Upper lobe of left lung (tissue), 6 donors: ENCODE measurements at regions not wholly inside any gene's neighbourhood (a gene's known extent, or its start where the extent isn't known, plus 50 kb on each side); places are given as distances from the start of the nearest gene placed in this dataset.

ENCODE experiments used
- ATAC-seq, 2 donors: fragments of 200-7000 bp; cut with Tn5 transposase; one replicate each; pipeline ENCODE4 v1.9.1; 2022; ENCODE audit warnings: mild to moderate bottlenecking in 2 of 2, moderate library complexity in 2 of 2; ENCODE audit not compliant: low FRiP score in 2 of 2
- DNase-seq, 2 donors: peaks; one replicate each; pipeline ENCODE4 v3.0.0-alpha.2; 2019 to 2020
- H3K27ac ChIP-seq, 4 donors: fragments of 200-600 bp; sonication (generic); one replicate each; pipeline ENCODE4 v1.5.1; 2016 to 2019
- H3K27me3 ChIP-seq, 4 donors: fragments of 200-600 bp; sonication (generic); one replicate each; pipeline ENCODE4 v1.5.1; 2017 to 2019
- H3K36me3 ChIP-seq, 4 donors: fragments of 200-600 bp; sonication (generic); one replicate each; pipeline ENCODE4 v1.5.1; 2016 to 2019
- H3K4me1 ChIP-seq, 4 donors: fragments of 200-600 bp; sonication (generic); one replicate each; pipeline ENCODE4 v1.5.1; 2018 to 2019
- H3K4me3 ChIP-seq, 4 donors: fragments of 200-600 bp; sonication (generic); one replicate each; pipeline ENCODE4 v1.5.1; 2017 to 2019; ENCODE audit warnings: mild to moderate bottlenecking in 2 of 4, moderate library complexity in 1 of 4
- H3K9me3 ChIP-seq, 4 donors: fragments of 200-600 bp; sonication (generic); one replicate each; pipeline ENCODE4 v1.5.1; 2018 to 2019
- EP300 ChIP-seq, 4 donors: sonication (generic); formaldehyde crosslinking; IDR thresholded peaks; one replicate each; pipeline ENCODE4 v1.5.1; 2017; ENCODE audit warnings: antibody characterized with exemption in 4 of 4, control low read depth in 2 of 4
- POLR2A ChIP-seq, 4 donors: fragments of 450-650 bp; IDR thresholded peaks; one replicate each; pipeline ENCODE4 v1.5.1; 2016 to 2017; ENCODE audit warnings: antibody characterized with exemption in 4 of 4, mild to moderate bottlenecking in 2 of 4
- POLR2AphosphoS5 ChIP-seq, 2 donors: sonication (generic); formaldehyde crosslinking; IDR thresholded peaks; one replicate each; pipeline ENCODE4 v1.5.1; 2017; ENCODE audit warnings: antibody characterized with exemption in 2 of 2
- WGBS, 2 donors: methylation state at CpG; one replicate each; pipeline ENCODE4 v1.1.5; 2017 to 2018; 5-methylcytosine and 5-hydroxymethylcytosine counted together
- TF ChIP-seq, protein P1 (sequence below), 6 experiments: fragments of 450-650 bp in 4 of 6; fragments of 200-600 bp in 2 of 6; sonication (generic) in 2 of 6; IDR thresholded peaks; one replicate each; pipeline ENCODE4 v1.5.1; 2016 to 2019; ENCODE audit warnings: antibody characterized with exemption in 6 of 6
- donor health status: DM: no; HTN: no; CAD: no; lungs with moderate emphysema.
- donor health status: DM: no; HTN: yes; CAD: no; lungs with severe emphysema.

DNA sequence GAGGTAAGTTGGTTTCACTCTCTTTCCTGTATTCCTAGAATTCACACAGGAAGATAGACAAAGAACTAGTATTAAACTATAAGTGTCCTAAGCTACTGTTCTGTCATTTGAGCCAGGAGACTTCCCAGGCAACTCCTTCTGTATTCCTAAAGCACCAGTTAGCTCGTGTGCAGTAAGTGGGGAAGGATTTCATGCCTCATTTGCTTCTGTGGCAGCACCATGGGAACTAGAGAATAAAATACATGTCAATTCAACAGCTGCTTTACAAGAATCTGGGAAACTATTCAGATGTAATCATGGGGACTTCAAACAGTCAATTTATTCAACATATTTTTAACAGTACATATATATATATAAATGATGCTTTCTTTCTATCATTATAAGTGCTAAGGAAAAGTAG is 762.3 kb downstream of the PRELID2 start:
- ATAC-seq = no peak
- Histone ChIP-seq H3K27ac (no peak overlapping the region), H3K27me3 (no peaks in the 10 kb centered on the region), H3K4me1 (no peaks in the 10 kb centered on the region), H3K36me3 (no peaks in the 10 kb centered on the region), H3K4me3 (no peak overlapping the region), H3K9me3 (no peaks in the 10 kb centered on the region)
- DNase-seq = no peak
- TF ChIP-seq POLR2A (IDR thresholded peaks at IDR 0.05) (no peak), POLR2AphosphoS5 (IDR thresholded peaks at IDR 0.05) (no peak)
- 27 to 28% methylated on average over 1 of the region's 1 CpG for WGBS, 2 donors

DNA sequence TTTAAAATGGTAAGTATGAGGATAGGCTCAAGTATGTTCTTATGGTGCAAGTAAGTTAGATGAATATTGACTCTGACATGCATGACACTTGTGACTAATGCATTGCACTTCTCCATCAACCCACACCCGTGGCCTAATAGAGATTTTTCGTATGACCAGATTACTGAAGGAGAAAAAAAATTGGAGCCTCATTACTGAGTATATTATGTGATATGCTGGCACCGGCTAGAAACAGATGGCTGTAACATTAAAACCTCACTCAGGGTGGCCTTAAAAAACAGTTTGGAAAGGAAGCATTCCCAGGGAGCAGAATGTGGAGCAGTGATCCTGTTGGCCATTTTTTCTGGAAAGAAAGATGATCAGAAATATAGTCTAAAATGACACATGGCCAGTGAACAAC is 766.4 kb downstream of the PRELID2 start:
- no peak for TF ChIP-seq POLR2AphosphoS5 (IDR thresholded peaks at IDR 0.05)
- TF ChIP-seq EP300 (IDR thresholded peaks at IDR 0.05) = no peak
- no peak for TF ChIP-seq POLR2A (IDR thresholded peaks at IDR 0.05)
- TF ChIP-seq, protein P1, sequence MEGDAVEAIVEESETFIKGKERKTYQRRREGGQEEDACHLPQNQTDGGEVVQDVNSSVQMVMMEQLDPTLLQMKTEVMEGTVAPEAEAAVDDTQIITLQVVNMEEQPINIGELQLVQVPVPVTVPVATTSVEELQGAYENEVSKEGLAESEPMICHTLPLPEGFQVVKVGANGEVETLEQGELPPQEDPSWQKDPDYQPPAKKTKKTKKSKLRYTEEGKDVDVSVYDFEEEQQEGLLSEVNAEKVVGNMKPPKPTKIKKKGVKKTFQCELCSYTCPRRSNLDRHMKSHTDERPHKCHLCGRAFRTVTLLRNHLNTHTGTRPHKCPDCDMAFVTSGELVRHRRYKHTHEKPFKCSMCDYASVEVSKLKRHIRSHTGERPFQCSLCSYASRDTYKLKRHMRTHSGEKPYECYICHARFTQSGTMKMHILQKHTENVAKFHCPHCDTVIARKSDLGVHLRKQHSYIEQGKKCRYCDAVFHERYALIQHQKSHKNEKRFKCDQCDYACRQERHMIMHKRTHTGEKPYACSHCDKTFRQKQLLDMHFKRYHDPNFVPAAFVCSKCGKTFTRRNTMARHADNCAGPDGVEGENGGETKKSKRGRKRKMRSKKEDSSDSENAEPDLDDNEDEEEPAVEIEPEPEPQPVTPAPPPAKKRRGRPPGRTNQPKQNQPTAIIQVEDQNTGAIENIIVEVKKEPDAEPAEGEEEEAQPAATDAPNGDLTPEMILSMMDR (IDR thresholded peaks at IDR 0.05) = no peak
- 72 to 76% methylated on average over 3 of the region's 3 CpGs for WGBS, 2 donors

DNA sequence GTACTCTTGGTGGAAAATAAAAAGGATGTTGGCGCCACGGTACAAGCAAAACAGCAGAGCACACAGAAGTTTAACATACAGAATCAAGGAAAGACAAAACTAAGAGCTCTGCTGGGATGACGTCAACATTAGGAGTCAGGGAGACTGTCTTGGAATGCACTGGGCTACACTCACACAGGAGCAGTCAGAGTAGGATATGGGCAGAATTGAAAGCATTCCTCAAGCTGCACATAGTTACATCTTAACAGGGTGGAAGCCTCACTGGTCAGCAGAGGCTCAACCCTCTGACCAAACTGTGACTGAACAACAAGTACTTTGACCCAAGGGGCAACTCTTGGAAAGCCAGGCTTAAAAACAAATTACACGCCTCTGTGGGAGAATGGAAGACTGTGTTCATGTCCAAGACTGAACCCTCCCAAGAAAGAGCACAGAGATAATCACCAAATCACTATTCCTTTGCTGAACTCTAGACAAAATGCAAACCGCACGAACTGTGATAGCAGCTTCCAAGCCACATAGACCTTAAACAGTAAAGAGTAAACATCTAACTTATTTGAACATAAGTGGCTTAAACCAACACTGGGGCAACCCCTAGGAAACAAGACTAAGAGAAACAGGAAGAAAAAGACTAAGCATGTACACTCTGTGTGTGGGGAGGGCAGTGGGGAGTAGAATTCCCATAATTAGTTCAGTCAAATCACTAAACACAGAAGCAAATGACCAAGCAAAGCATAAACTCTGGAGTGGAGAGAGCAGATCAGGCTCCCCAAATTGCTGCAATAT is 772.7 kb downstream of the PRELID2 start:
- Histone ChIP-seq H3K4me1 (no peaks in the 10 kb centered on the region), H3K9me3 (no peaks in the 10 kb centered on the region), H3K27ac (no peak overlapping the region), H3K4me3 (no peak overlapping the region), H3K27me3 (no peaks in the 10 kb centered on the region), H3K36me3 (no peaks in the 10 kb centered on the region)
- DNase-seq = no peak
- WGBS, 2 donors = 77 to 80% methylated on average over 6 of the region's 6 CpGs
- no peak for ATAC-seq
- no peak for TF ChIP-seq EP300 (IDR thresholded peaks at IDR 0.05)
- TF ChIP-seq POLR2A (IDR thresholded peaks at IDR 0.05) = no peak
- no peak for TF ChIP-seq POLR2AphosphoS5 (IDR thresholded peaks at IDR 0.05)
- TF ChIP-seq, protein P1 (IDR thresholded peaks at IDR 0.05) = no peak

More for the DNA sequence above, 766.4 kb downstream of the PRELID2 start:
- no peak overlapping the region for H3K4me3 ChIP-seq
- H3K27me3 ChIP-seq = no peaks in the 10 kb centered on the region
- no peak for DNase-seq
- no peaks in the 10 kb centered on the region for H3K4me1 ChIP-seq
- H3K9me3 ChIP-seq = no peaks in the 10 kb centered on the region
- no peaks in the 10 kb centered on the region for H3K36me3 ChIP-seq
- H3K27ac ChIP-seq = no peak overlapping the region
- ATAC-seq = no peak

DNA sequence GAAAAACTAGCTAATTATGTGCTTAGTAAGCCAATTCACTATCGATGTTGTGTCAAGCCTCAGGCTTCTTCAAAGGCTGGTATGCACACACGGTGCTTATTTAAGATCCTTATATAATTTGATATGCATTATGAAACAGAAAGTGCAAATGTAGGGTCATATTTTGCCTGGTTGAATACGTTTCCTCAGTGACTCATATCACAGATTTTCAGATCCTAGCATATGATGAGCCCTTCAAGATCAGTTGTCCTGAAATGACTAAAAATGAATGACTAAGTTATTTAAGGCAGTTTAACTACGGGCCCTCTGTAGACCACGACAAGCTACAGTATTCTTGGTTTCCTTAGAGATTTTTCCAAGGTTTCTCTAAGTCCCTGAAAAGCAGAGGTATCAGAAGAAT is 778.3 kb downstream of the PRELID2 start:
- Histone ChIP-seq H3K27me3 (no peaks in the 10 kb centered on the region), H3K27ac (no peak overlapping the region), H3K9me3 (no peaks in the 10 kb centered on the region), H3K4me3 (no peak overlapping the region), H3K4me1 (no peaks in the 10 kb centered on the region), H3K36me3 (no peaks in the 10 kb centered on the region)
- DNase-seq (no peak), ATAC-seq (no peak)
- WGBS, 2 donors = 51 to 61% methylated on average over 5 of the region's 5 CpGs
- TF ChIP-seq EP300 (IDR thresholded peaks at IDR 0.05) (no peak), POLR2AphosphoS5 (IDR thresholded peaks at IDR 0.05) (no peak), POLR2A (IDR thresholded peaks at IDR 0.05) (no peak)
- TF ChIP-seq, protein P1 (IDR thresholded peaks at IDR 0.05) = no peak

DNA sequence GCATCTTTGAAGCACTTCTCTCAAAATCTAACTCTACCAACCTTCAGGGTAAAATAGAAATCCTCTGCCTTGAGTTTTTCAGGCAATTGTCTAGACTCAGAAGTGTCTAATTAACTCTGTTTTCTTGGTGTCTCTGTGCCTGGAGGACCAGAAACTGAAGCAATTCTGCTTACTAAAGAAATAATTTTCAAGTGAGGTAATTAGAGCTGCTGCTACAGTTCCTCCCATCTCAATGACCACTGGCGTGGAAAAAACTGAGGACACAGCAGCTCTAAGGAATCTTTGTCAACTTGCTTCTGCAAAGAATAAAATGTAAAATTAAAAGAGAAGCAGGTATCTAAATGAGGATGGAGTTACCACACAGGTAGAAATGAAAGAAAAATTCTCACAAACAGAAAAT is 785.0 kb downstream of the PRELID2 start:
- Histone ChIP-seq H3K27me3 (no peaks in the 10 kb centered on the region), H3K4me1 (no peaks in the 10 kb centered on the region), H3K4me3 (no peak overlapping the region), H3K36me3 (no peaks in the 10 kb centered on the region), H3K27ac (no peak overlapping the region), H3K9me3 (no peaks in the 10 kb centered on the region)
- WGBS, 2 donors = 85 to 90% methylated on average over 1 of the region's 1 CpG
- TF ChIP-seq POLR2A (IDR thresholded peaks at IDR 0.05) (no peak), POLR2AphosphoS5 (IDR thresholded peaks at IDR 0.05) (no peak), EP300 (IDR thresholded peaks at IDR 0.05) (no peak)
- TF ChIP-seq, protein P1 (IDR thresholded peaks at IDR 0.05) = no peak
- ATAC-seq = no peak
- DNase-seq = no peak
